Esophagus muscularis mucosa (tissue), 4 donors: ENCODE measurements at regions not wholly inside any gene's neighbourhood (a gene's known extent, or its start where the extent isn't known, plus 50 kb on each side); places are given as distances from the start of the nearest gene placed in this dataset.

Experiments used
- EP300 ChIP-seq: sonication (generic); formaldehyde crosslinking; IDR thresholded peaks from one replicate; pipeline ENCODE4 v1.6.1; 2017; ENCODE audit warnings: antibody characterized with exemption
- POLR2A ChIP-seq: fragments of 450-650 bp; IDR thresholded peaks from one replicate; pipeline ENCODE4 v1.6.1; 2017; ENCODE audit warnings: antibody characterized with exemption, moderate library complexity, mild to moderate bottlenecking, low read depth
- POLR2AphosphoS5 ChIP-seq, 2 donors: sonication (generic); formaldehyde crosslinking; IDR thresholded peaks; one replicate each; pipeline ENCODE4 v1.6.1; 2017; ENCODE audit warnings: antibody characterized with exemption in 2 of 2
- TF ChIP-seq, protein P1 (sequence below), 3 experiments: fragments of 200-600 bp in 2 of 3; fragments of 450-650 bp in 1 of 3; sonication (generic) in 2 of 3; IDR thresholded peaks; one replicate each; pipeline ENCODE4 v1.5.1; 2017 to 2019; ENCODE audit warnings: antibody characterized with exemption in 3 of 3, mild to moderate bottlenecking in 2 of 3, moderate library complexity in 1 of 3

DNA sequence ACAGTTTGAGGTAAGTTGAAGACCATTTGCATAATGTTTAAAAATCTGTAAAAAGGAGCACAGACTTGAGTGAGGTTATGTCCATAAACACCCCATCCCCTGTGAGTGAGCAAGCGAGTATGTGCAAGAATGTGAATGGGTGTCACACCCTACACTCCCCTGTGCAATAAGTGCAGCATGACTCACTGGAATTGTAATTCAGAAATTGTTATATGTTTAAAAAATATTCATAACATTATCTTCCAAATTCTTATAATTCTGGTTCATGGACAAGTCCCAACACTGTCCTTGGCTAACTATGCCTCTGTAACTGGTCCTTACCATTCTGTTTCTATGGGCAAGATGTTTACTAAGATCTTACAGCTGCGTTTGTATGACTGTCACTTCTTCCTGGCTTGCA, 207.8 kb upstream of the FAR2 start:
- TF ChIP-seq, protein P1, sequence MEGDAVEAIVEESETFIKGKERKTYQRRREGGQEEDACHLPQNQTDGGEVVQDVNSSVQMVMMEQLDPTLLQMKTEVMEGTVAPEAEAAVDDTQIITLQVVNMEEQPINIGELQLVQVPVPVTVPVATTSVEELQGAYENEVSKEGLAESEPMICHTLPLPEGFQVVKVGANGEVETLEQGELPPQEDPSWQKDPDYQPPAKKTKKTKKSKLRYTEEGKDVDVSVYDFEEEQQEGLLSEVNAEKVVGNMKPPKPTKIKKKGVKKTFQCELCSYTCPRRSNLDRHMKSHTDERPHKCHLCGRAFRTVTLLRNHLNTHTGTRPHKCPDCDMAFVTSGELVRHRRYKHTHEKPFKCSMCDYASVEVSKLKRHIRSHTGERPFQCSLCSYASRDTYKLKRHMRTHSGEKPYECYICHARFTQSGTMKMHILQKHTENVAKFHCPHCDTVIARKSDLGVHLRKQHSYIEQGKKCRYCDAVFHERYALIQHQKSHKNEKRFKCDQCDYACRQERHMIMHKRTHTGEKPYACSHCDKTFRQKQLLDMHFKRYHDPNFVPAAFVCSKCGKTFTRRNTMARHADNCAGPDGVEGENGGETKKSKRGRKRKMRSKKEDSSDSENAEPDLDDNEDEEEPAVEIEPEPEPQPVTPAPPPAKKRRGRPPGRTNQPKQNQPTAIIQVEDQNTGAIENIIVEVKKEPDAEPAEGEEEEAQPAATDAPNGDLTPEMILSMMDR (IDR thresholded peaks at IDR 0.05): no peak
- TF ChIP-seq POLR2A (no peak), EP300 (no peak), POLR2AphosphoS5 (IDR thresholded peaks at IDR 0.05) (no peak)
